Pancreas (tissue), 10 donors: ENCODE measurements at regions not wholly inside any gene's neighbourhood (a gene's known extent, or its start where the extent isn't known, plus 50 kb on each side); places are given as distances from the start of the nearest gene placed in this dataset.

ENCODE experiments used
- ATAC-seq, 4 donors: fragments of 200-7000 bp; cut with Tn5 transposase; one replicate each; pipeline versions ENCODE4 v1.8.0 to v1.9.1; 2020; ENCODE audit warnings: mild to moderate bottlenecking in 4 of 4, moderate library complexity in 4 of 4
- DNase-seq, 6 donors: peaks; one replicate each; pipeline ENCODE4 v3.0.0-alpha.2; 2020
- FAIRE-seq: peaks from 2 replicates; lab custom pipeline; 2012; peaks lifted over from hg19 to GRCh38; lab: Jason Lieb, UNC
- H3K27ac ChIP-seq, 4 donors: fragments of 200-600 bp; sonication (generic); 1 replicate in 3 of 4; 2 replicates in 1 of 4; pipeline versions ENCODE4 v1.5.0 to v1.8.0; 2020
- H3K27me3 ChIP-seq, 4 donors: fragments of 200-600 bp; one replicate each; pipeline ENCODE4 v1.8.0; 2021
- H3K36me3 ChIP-seq, 3 donors: fragments of 200-600 bp; sonication (generic) in 1 of 3; one replicate each; pipeline versions ENCODE4 v1.5.0 to v1.8.0; 2020 to 2021
- H3K4me1 ChIP-seq, 3 donors: fragments of 200-600 bp; one replicate each; pipeline ENCODE4 v1.8.0; 2021
- H3K4me3 ChIP-seq, 4 donors: fragments of 200-600 bp; sonication (generic) in 2 of 4; one replicate each; pipeline versions ENCODE4 v1.5.0 to v1.8.0; 2020 to 2021
- H3K9me3 ChIP-seq, 4 donors: fragments of 200-600 bp; one replicate each; pipeline ENCODE4 v1.8.0; 2021
- CTCF ChIP-seq, 4 donors: fragments of 200-600 bp; sonication (generic) in 3 of 4; IDR thresholded peaks; one replicate each; pipeline versions ENCODE4 v1.5.0 to v1.8.0; 2021; ENCODE audit warnings: antibody characterized with exemption in 4 of 4
- WGBS, 2 donors: extraction: QIAGEN DNeasy Blood & Tissue Kit; methylation state at CpG; one replicate each; pipeline ENCODE4 v1.1.7; 2013; 5-methylcytosine and 5-hydroxymethylcytosine counted together
- intact Hi-C, 3 donors: fragments of 100-400 bp; cut with DNase I; formaldehyde crosslinking; loops; one replicate each; pipeline versions ENCODE4 v1.11.1 to v1.14.2; 2022
- donor health status: healthy with polysubstance abuse.
- donor health status: DM: no; HTN: no; CAD: no; lungs with moderate emphysema.
- donor health status: DM: no; HTN: no; CAD: no.
- donor health status: control.
- donor health status: control.
- donor health status: Bipolar disorder and iron deficiency.
- donor health status: DM: yes; HTN: yes; CAD: no.
- donor health status: DM: no; HTN: no; CAD: no.
- donor health status: DM: no; HTN: no; CAD: no.
- donor health status: DM: yes; HTN: yes; CAD: no.

- intact Hi-C loops = loop anchor here in 2 of 3 donors (5.0 to 10.0 kb wide), 2 partner anchors 284 to 286 kb away; no protein-coding TSS in a partner anchor
- no peaks in the 10 kb centered on the region for H3K36me3 ChIP-seq
- TF ChIP-seq CTCF (IDR thresholded peaks at IDR 0.05) = no peak
- no peak for ATAC-seq
- no peak for FAIRE-seq
- WGBS, 2 donors = 67 to 70% methylated on average over 7 of the region's 7 CpGs
- H3K4me1 ChIP-seq = no peaks in the 10 kb centered on the region
- H3K27ac ChIP-seq = no peak overlapping the region
- no peak for DNase-seq
- no peaks in the 10 kb centered on the region for H3K9me3 ChIP-seq
- H3K4me3 ChIP-seq = no peak overlapping the region
- no peaks in the 10 kb centered on the region for H3K27me3 ChIP-seq
These were observed 75.6 kb upstream of the TEAD1 start for GRCh38 chr11:12598330-12599256.

GRCh38 chr11:12599408-12600143 lies 74.6 kb upstream of the TEAD1 start:
- FAIRE-seq (no peak), ATAC-seq (peak; percentile 96 to 98 (median 98)), DNase-seq (peak; percentile 62 to 90 (median 78))
- no peak overlapping the region for H3K27ac ChIP-seq
- H3K36me3 ChIP-seq = no peaks in the 10 kb centered on the region
- WGBS, 2 donors = 28 to 31% methylated on average over 15 of the region's 15 CpGs
- intact Hi-C loops = loop anchor here in 2 of 3 donors (5.0 to 10.0 kb wide), 2 partner anchors 283 to 285 kb away; no protein-coding TSS in a partner anchor
- H3K4me1 ChIP-seq = no peaks in the 10 kb centered on the region
- no peak overlapping the region for H3K4me3 ChIP-seq
- H3K27me3 ChIP-seq = no peaks in the 10 kb centered on the region
- H3K9me3 ChIP-seq = no peaks in the 10 kb centered on the region
- peak; percentile 53 to 87 (median 76) for TF ChIP-seq CTCF (IDR thresholded peaks at IDR 0.05)

DNA sequence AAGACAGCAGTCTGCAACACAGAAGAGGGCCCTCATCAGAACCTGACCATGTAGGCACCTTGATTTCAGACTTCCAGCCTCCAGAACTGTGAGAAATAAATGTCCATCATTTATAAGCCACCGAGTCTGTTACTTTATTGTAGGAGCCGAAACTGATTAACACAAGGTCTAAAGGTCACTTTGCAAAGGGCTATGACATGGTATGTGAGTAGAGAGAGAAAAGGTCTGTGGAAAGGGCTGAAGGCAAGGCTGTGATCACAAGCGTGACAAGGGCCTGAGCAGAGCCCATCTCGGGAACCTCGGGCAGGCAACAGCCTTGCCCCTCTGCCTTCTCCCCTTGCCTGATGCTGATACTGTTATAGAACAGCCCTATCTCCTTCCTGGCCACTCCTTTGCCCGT lies 73.4 kb upstream of the TEAD1 start:
- TF ChIP-seq CTCF (IDR thresholded peaks at IDR 0.05) = no peak
- Histone ChIP-seq H3K9me3 (no peaks in the 10 kb centered on the region), H3K27ac (no peak overlapping the region), H3K36me3 (no peaks in the 10 kb centered on the region), H3K27me3 (no peaks in the 10 kb centered on the region), H3K4me3 (no peak overlapping the region), H3K4me1 (no peaks in the 10 kb centered on the region)
- WGBS, 2 donors = 56 to 57% methylated on average over 6 of the region's 6 CpGs
- intact Hi-C loops = no loop called here
- DNase-seq (no peak), ATAC-seq (peak in 1 of 4 donors; percentile 24), FAIRE-seq (no peak)

DNA sequence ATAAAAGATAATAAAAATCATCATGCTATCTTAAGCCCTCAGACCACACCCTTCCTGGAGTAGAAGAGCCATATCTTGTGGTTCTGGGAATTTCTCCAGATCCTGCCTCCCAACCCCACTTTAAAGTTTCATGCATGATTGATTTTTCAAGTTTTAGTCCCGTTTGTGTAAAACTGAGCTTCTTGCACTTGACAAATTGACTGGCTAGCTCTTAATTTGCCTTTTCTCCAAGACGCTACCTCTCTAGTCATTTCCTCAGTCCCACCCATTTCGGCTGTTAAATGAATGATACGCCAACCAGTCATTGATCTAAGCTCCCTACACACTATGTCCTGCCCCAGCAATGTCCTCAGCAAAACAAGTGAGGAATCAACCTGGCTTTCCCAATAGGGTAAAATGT lies 71.8 kb upstream of the TEAD1 start:
- Histone ChIP-seq H3K27me3 (no peaks in the 10 kb centered on the region), H3K27ac (no peak overlapping the region), H3K4me1 (no peaks in the 10 kb centered on the region), H3K36me3 (no peaks in the 10 kb centered on the region), H3K4me3 (no peak overlapping the region), H3K9me3 (no peaks in the 10 kb centered on the region)
- 75% methylated on average over 4 of the region's 4 CpGs for WGBS, 2 donors
- no peak for ATAC-seq
- no peak for DNase-seq
- intact Hi-C loops = no loop called here
- FAIRE-seq = no peak
- TF ChIP-seq CTCF (IDR thresholded peaks at IDR 0.05) = no peak
